HG03575 (cell line): ENCODE measurements at regions not wholly inside any gene's neighbourhood (a gene's known extent, or its start where the extent isn't known, plus 50 kb on each side); places are given as distances from the start of the nearest gene placed in this dataset.

Source experiments
- ATAC-seq: cut with Tn5 transposase; IDR thresholded peaks from one replicate; pipeline ENCODE4 v1.9.1; 2021; ENCODE audit not compliant: unreplicated experiment, insufficient number of reproducible peaks, low FRiP score; ENCODE audit errors: extremely low read depth

DNA sequence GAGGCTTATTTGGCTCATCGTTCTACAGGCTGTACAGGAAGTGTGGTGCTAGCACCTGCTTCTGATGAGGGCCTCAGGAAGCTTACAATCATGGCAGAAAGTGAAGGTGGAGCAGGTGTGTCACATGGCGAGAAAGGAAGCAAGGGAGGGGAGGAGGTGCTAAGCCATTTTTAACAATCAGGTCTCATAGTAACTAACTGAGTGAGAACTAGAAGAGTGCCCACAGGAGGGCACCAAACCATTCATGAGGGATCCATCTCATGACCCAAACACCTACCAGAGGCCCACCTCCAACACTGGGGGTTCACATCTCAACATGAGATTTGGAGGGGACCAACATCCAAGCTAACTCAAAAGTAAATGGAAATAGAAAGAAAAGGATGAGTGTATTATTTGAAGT is 78.1 kb downstream of the CXCL12 start:
- no peak for ATAC-seq

DNA sequence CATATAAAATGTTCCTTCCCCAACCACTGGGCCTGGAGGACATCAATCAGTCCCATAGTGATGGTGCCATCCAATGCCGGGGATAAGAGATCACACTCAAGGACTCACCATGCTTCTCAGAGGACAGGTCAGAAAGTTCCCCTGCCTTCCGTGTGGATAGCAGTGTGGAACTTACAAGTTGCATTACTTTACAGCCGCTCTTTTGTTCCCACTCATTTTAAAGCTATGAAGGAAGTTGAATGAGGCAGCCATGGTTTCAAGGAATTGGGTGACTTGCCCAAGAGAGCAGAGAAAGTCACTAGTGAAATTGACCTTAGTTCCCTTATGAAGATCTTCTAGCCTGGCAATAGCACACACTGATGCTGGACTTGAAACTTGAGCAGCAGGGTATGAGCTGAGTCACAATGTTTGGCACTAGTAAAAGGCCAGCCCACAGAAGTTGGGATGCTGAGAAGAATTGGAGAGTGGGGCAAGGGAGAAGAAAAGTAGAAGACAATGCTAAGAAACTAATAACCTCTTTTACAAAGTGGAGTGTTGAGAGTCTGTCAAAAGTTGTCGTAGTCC is 78.7 kb downstream of the CXCL12 start:
- ATAC-seq = no peak

DNA sequence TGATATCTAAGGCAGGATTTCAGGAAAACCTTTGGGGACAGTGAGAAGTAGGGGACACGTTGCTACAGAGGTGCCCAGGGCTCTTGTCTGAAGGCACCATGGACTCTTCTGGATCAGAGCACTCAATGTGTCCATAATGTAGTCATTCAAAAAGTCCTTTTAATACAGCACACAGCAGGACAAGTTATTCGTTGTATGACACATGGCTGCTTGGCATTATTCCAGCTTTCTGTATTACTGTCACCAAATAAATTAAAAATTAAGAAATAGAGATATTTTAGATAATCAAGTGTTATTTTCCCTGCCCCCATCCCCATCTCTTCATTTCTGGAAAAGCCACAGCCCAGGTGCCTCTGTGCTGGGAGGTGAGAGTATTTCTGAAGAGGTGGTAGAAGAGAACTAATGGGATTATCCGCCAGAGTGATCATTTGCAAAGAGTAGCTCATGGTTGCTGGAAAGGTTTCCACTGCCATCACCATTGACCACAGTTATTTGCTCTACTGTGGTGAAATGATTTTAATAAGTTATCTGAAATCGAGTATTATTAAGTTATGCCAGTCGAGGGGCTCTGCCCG is 83.0 kb downstream of the CXCL12 start:
- no peak for ATAC-seq

DNA sequence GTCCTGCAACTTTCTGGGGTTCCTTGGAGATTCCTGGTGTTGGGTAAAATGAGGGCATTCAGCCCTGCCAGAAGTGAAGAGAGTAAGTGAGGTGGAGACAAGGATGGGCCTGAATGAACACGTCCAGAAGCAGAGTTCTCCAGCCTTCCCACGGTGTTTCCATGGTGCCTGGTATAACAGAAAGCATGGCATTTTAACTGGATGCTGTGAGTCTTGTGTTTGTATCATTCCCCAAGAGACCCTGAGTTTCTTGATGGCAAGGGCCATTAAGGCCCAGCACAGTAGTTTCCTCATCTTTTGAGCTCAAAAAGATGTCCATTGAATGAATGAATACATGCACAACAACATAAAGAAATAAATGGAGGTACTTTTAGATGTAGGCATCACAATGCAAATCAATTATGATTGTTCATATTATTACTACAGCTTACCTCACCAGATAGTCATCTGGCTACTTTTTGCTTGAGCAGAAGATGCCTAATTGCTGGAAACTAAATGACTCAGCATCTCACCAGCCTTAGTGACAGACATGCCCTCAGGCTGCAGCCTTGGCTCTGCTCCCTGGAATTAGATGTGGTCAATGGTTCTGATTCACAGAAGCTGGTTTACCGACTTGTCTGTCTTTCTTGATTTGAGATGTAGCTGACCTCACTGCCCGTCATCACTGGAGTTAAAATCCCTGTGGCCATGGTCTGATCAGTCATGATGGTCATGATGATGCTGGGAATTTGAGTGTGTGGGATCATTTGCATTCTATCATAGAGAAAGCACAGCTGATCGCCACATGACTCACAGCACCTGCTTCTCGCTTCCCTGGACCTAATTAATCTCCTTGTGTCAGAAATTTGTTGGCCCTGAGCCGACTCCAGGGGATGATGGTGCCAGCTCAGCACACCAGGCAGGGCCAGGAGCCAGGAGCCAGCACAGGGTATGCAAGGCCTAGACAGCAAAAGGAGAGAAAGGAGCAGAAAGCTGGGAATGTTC is 83.9 kb downstream of the CXCL12 start:
- ATAC-seq = peak; percentile 90

DNA sequence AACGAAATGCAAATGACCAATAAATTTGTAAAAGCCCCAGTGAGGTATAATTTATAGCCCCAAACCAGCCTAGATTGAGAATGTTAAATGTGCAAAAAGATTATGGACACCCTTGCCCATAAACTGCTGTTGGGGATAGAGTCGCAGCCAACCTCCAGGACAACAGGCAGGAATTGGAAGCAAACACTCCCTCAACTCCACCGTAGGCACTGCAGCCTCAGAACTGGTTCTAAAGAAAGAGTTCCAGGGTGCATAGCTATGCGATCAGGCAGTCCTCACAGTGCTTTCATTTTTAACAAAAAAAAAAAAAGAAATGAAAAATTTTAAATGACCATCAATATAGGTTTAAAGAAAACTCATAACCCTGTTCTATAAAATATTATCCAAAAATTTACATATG is 86.2 kb downstream of the CXCL12 start:
- no peak for ATAC-seq

DNA sequence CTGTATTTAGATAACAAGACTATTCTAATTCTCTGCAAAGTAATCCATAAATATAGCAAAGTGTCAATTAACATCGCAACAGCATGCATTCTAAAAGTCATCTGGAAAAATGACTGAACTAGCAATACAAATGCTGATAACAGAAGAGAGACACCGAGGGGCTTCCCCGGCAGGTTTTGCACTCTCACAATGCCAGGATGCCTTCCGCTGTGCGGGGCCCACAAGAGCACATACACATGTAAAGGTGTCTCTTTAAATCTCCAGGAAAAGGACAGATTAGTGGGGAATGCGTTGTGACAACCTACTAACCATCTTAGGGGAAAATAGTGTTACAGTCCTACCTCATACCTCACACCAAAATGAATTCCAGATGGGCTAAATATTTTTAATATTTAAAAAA is 86.9 kb downstream of the CXCL12 start:
- ATAC-seq = no peak

DNA sequence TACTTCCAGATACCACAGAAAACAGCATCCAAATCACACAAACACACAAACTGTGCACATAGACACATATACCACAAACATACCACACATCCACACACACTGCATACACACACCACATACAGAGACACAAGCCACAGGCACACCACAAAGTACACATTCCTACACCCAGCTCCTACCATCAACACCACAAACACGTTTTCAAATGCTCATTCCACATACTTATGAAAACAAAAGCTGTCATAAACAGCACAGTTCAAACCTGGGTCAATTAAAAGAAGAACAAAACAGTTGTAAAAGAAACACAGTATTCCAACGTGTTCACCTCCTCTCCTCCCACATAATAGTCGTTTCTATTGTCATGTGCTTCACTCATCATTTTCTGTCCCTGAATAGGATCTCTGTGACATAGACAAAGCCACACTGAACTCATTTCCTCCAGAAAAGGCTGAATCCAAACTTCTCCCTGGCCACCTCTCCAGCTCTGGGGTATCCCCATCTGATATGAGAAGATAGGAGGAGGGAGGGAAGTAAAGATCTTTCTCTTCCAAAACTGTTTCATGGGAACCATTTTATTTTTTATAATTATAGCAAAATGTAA is 89.2 kb downstream of the CXCL12 start:
- ATAC-seq = no peak

DNA sequence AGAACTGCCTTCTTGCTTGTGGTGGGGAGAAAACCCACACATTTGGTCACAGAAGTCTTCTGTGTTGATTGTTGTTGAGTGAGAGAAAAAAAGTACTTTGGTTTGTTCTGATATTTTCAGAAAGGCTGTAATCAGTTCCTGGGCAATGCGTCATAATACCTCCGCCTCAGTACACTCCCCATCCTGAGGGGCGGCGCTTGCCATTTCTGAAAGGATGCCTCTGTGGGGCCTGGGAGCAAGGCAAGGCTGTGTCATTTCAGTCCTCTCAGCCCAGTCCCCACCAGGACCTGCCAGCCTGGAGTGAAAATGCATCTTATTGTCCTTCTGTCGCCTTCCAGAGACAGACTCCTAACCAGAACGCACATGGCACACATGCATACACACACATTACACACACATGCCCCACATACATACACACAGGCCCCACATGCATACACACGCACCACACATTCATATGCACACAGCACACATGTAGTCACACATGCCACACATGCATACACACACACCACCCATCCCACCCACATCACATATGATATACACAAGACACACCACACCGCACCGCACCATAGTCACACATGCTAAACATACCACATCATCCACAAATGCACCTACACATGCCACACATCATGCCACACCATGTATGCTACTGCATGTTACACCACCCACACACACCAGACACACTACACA is 90.0 kb downstream of the CXCL12 start:
- no peak for ATAC-seq

DNA sequence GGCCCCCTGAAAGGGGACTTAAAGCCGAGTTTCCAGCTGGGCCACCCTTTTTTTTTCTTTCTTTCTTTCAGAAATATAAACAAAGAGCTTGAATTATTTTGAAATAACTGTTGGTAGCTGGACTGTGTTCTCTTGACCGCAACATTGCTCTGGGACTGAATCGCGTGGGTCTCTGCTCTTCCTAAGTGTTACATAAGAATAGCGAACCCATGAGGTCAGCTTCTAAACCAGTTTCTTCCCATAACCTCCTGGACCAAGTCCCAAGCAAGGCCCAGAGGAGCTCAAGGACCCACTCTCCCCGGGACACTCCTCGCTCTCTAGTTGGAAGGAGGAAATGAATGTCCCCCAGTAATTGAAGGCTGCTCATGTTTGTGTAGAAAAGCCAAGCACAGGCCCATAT is 91.1 kb downstream of the CXCL12 start:
- ATAC-seq = no peak

DNA sequence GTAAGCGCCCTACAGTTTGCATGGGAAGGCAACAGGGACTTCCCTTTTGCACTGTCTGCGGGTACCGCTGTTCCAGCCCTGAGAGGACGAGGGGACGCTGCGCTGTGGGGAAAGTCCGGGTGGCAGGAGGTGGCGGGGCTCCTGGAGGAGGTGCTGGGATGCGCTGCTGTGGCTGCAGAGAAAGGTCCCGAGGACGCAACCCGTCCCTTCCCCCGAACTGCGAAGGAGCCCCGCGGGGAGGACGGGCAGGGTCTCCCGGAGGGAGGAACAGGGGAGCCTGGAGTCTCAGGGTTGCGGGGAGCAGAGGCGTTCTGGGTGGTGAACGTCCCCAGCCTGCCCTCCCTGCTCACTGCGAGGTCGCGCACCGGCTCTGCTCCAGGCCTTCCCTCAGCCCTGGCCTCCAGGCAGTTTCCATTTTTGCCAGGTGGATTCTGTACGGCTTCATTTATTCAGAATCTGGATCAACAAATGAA is 91.6 kb downstream of the CXCL12 start:
- ATAC-seq = no peak

DNA sequence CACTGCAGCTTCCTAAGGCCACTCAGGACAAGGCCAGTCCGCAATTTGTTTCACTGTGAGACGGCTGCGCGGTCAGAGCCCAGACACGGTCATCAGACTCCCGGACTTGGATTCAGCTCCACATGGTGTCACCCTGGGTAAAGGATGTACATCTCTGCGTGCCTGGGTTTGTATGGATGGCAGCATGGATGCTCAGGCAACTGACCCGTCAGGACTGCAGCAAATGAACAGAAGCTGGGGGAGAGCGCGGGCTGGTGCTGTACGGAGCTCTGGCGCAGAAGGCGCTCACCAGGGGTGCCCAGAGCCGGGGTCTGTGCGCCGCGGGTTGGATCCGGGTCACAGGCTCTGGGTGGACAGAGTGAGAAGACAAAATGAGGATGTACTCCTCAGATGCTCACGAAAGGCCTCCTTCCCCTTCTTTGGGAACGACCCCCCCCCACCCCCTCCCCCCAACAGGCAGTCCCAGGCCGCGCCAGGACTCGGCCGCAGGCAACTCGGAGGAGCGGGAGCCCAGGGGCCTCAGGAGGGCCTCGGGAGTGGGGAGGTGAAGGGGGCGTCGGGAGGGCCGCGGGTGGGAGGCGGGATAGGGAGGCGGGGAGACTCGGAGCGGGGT is 92.4 kb downstream of the CXCL12 start:
- no peak for ATAC-seq

DNA sequence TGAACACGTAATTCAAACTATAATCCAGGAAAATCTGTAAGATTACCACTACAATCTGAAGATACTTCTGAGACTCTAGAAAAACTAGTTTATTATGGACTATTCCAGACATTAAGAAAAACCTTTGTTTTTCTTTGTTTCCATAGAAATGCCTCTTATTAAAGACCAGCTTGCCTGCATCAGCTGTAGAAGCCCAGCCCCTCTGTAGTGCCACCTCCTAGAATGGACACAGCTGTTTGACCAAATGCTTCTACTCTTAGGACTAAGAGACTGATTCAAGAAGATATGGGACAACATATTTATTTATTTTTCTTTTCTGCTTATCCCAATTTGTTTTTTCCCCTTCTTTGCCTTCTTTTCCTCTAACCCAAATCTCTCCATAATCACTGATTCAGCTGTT is 93.8 kb downstream of the CXCL12 start:
- no peak for ATAC-seq

DNA sequence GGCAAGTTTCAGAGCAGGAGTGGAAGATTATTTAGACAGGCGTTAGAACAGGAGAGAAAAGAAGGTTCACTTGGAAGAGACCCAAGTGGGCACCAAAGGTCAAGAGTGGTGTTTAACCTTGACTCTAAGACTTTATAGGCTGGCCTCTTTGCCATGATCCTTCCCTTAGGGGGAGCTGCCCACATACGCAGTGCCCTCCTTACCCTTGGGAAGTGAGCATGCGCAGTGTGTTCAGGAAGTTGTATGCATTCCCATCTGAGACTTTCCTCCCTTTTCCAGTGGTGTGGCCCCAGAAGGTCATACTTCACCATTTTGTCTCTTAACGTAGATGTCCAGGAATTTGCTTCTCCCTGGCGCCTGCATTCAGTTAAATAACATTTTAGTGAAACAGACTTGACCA is 95.8 kb downstream of the CXCL12 start:
- no peak for ATAC-seq

DNA sequence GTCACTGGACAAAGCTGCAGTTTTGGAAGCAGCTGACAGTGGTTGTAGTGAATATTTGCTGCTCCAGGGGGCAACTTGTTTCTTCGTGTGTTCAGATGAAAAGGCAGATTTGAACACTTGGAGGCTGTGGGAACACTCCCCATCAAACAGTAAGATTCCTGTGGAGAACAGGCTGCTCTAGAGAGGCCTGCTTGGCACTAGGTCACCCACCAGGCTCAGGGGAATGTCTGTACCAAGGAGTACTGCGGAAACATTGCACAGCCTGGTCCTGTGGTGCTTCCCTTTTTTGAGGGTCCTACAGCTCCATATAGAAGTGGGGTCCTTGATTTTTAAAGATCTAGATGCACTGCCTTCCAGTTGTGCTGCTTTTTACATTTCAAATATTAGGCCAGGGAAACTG is 97.5 kb downstream of the CXCL12 start:
- ATAC-seq = no peak

DNA sequence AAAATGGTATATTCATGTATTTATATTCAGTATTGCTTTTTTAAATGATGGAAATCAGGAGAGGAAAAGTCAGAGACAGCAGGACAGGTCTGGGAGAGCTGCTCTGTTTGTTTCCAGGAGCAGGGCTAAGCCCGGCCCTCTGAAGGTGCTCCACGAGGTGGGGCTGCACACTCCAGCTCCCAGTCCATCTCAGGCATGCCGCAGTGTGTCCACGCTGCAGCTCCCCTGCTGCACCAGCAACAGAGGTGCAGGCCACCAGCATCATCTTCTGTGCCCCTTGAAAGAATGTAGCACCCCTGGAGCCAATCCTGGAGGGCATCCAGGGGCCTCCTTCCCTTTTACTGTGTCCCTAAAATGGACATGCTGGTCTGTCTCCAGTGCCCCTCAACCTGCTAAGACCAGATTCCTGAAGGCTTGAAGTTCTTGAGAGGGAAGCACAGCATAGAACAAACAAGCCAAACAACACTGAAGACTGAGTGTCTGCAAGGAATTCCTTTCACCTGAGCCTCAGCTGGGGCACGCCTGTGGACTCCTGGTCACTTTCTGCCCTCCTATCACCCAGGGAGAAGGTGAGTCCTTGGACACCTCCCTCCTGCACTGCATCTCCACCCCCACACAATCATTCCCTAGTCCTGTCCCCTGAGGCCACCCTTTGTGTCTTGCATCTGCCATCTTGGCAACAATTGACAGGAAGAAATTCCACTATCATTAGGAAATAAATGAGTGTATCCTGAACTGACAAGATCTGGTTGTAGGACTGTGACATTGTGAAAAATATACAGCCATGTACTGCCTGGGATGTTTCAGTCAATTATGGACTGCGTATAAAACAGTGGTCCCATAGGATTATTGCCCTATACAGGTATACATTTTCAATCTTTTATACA is 100.5 kb downstream of the CXCL12 start:
- no peak for ATAC-seq

DNA sequence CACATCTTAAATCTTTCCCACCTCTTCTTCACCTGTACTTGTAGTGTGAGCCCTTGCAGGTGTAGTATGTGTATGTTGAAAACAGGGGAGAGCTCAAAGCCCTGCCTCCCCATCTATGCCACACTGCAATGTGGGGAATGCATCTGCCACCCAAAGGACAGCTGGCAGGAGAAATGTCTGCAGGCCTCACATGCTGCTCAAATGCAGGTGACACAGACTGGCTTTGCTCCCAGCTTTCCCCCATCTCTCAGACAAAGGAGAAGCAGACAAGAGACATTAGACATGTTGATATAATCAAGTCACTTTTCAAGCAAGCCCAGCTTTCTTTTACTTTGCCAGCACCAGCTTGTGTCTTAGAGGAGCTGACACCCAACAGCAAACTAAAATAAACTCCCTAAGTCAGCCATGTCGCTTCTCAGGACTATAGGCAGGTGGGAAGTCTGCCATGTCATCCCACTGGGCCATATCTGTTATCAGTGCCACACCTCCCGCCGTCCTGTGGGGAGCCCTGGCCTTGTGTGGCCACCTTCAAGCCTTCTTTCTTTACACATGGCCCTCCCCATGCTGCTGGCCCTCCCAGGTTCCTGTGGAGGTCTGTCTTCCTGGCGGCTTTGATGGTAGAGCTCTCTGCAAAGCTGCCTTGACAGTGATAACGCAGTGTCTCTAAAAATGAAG is 102.1 kb downstream of the CXCL12 start:
- ATAC-seq = no peak

DNA sequence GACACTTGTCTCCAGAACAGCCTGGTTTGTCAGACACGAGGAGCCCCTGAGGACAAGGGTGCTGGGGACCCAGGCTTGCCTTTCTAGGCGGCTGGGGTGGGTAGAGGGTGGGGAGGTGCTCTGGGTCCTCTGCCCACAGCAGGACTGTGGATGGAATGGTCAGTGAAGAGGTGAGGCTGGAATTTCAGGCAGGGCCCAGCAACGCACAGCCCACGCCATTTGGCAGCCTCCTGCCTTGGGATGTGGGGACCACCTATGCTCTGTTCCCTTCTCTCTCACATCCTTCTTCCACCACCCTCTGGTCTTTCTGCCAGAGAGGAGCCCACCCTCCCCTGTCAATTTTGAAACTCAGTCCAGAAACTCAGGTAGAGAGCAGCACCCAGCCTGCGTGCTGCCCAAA is 103.2 kb downstream of the CXCL12 start:
- no peak for ATAC-seq
